Fibroblast of villous mesenchyme (primary cell): ENCODE measurements at regions not wholly inside any gene's neighbourhood (a gene's known extent, or its start where the extent isn't known, plus 50 kb on each side); places are given as distances from the start of the nearest gene placed in this dataset.

Experiments used
- DNase-seq: peaks from one replicate; pipeline ENCODE4 v3.0.0-alpha.2; 2010; ENCODE audit warnings: low read depth
- H3K4me3 ChIP-seq: 2 replicates; pipeline ENCODE4 v1.5.1; 2011; ENCODE audit warnings: low read depth, mild to moderate bottlenecking, low read length
- TF ChIP-seq, protein P1 (sequence below): IDR thresholded peaks from 2 replicates; pipeline ENCODE4 v1.5.1; 2012; ENCODE audit warnings: low read depth, mild to moderate bottlenecking, low read length; ENCODE audit not compliant: insufficient read depth

- TF ChIP-seq, protein P1, sequence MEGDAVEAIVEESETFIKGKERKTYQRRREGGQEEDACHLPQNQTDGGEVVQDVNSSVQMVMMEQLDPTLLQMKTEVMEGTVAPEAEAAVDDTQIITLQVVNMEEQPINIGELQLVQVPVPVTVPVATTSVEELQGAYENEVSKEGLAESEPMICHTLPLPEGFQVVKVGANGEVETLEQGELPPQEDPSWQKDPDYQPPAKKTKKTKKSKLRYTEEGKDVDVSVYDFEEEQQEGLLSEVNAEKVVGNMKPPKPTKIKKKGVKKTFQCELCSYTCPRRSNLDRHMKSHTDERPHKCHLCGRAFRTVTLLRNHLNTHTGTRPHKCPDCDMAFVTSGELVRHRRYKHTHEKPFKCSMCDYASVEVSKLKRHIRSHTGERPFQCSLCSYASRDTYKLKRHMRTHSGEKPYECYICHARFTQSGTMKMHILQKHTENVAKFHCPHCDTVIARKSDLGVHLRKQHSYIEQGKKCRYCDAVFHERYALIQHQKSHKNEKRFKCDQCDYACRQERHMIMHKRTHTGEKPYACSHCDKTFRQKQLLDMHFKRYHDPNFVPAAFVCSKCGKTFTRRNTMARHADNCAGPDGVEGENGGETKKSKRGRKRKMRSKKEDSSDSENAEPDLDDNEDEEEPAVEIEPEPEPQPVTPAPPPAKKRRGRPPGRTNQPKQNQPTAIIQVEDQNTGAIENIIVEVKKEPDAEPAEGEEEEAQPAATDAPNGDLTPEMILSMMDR = no peak
- DNase-seq = no peak
- no peak overlapping the region for H3K4me3 ChIP-seq
Observed at GRCh38 chr11:80495116-80495515, 1054.3 kb upstream of the TENM4 start.

GRCh38 chr11:80487952-80488351 is 1047.1 kb upstream of the TENM4 start:
- no peak for DNase-seq
- TF ChIP-seq, protein P1 = no peak
- H3K4me3 ChIP-seq = no peak overlapping the region

- DNase-seq = no peak
- TF ChIP-seq, protein P1 = no peak
- no peak overlapping the region for H3K4me3 ChIP-seq
Observed at GRCh38 chr11:80486678-80487077, 1045.8 kb upstream of the TENM4 start.

GRCh38 chr11:80477178-80477577 is 1036.3 kb upstream of the TENM4 start:
- no peak for DNase-seq
- H3K4me3 ChIP-seq = no peak overlapping the region
- TF ChIP-seq, protein P1 = no peak

GRCh38 chr11:80473562-80473961 is 1032.7 kb upstream of the TENM4 start:
- TF ChIP-seq, protein P1 = no peak
- DNase-seq = no peak
- no peak overlapping the region for H3K4me3 ChIP-seq

DNA sequence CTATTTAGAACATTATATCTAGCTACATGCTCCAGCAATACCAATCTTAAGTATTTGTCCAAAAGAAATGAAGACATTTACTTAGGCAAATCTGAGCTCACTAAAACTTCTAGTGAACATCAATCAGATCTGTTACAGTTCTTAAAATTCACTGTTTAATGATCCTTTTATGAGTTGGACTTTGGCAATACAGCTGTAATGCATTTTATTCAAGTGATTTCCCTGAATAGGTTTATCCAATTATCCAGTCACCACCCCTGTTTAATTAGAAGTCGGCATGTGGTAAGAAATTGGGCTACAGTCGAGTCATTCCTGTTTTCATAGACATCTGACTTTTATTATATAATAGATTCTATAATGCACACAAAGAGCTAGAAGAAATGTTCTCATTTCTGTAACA is 1029.0 kb upstream of the TENM4 start:
- TF ChIP-seq, protein P1 = no peak
- DNase-seq = no peak
- H3K4me3 ChIP-seq = no peak overlapping the region

GRCh38 chr11:80466570-80466969 is 1025.7 kb upstream of the TENM4 start:
- no peak overlapping the region for H3K4me3 ChIP-seq
- TF ChIP-seq, protein P1 = no peak
- no peak for DNase-seq
